ENCODE measurements at regions not wholly inside any gene's neighbourhood (a gene's known extent, or its start where the extent isn't known, plus 50 kb on each side); places are given as distances from the start of the nearest gene placed in this dataset.

DNA sequence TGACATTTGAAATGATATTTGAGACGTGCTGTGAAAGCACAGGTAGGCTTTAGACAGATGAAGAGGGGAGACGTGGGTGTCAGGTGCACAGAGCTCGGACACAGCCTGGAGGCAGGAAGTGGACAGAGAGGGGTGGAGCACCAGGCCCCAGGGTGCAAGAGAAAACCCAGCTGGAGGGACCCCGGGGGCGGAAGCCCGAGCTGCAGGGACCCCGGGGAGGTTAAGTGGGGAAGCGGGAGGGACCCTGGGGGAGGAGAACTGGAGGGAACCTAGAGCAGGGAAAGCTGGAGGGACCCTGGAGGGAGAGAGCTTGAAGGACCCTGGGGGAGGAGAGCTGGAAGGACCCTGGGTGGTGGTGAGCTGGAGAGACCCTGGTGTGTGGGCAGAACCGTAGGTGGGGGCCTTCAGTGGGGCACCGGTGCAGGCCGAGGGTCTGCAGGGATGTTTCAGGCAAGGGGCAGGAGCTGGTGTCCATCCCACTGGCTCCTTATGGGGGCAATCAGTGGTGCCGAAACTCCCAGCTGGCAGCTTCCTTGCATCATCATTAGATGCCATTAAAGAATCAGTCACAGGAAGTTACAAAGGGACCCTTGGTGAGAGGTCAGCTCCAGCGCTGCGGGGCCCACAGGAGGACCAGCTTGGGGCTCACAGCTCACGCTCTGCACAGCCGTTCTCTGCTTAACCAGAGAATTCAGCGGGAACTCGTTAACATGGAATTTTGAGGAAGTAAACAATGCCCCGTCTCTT, 246.6 kb downstream of the EIPR1 start:
- no peak for TF ChIP-seq MXI1 (IDR thresholded peaks at IDR 0.05; ENCODE audit: borderline replicate concordance, low read depth, low read length)
- TF ChIP-seq, protein P1, sequence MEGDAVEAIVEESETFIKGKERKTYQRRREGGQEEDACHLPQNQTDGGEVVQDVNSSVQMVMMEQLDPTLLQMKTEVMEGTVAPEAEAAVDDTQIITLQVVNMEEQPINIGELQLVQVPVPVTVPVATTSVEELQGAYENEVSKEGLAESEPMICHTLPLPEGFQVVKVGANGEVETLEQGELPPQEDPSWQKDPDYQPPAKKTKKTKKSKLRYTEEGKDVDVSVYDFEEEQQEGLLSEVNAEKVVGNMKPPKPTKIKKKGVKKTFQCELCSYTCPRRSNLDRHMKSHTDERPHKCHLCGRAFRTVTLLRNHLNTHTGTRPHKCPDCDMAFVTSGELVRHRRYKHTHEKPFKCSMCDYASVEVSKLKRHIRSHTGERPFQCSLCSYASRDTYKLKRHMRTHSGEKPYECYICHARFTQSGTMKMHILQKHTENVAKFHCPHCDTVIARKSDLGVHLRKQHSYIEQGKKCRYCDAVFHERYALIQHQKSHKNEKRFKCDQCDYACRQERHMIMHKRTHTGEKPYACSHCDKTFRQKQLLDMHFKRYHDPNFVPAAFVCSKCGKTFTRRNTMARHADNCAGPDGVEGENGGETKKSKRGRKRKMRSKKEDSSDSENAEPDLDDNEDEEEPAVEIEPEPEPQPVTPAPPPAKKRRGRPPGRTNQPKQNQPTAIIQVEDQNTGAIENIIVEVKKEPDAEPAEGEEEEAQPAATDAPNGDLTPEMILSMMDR (conservative IDR thresholded peaks at IDR 0.05; ENCODE audit: low read depth, low read length) = no peak
- TF ChIP-seq CEBPB (IDR thresholded peaks at IDR 0.05; ENCODE audit: low read depth, low read length) = no peak
- no peak for TF ChIP-seq SMC3 (IDR thresholded peaks at IDR 0.05; ENCODE audit: low read depth, low read length)
- TF ChIP-seq RFX5 (IDR thresholded peaks at IDR 0.05; ENCODE audit: low read depth, low read length) = no peak
- no peak for TF ChIP-seq POLR2A (IDR thresholded peaks at IDR 0.05; ENCODE audit: low read depth, low read length)
